Mucosa of rectum (tissue), 2 donors: ENCODE measurements at regions not wholly inside any gene's neighbourhood (a gene's known extent, or its start where the extent isn't known, plus 50 kb on each side); places are given as distances from the start of the nearest gene placed in this dataset.

ENCODE experiments used
- H3K27ac ChIP-seq, 2 donors: one replicate each; pipeline ENCODE4 v1.7.0; 2013; ENCODE audit warnings: inconsistent platforms in 2 of 2, low read depth in 2 of 2, low read length in 2 of 2
- H3K27me3 ChIP-seq, 2 donors: one replicate each; pipeline ENCODE4 v1.7.0; 2013; ENCODE audit warnings: low read length in 2 of 2; ENCODE audit not compliant: control insufficient read depth in 2 of 2, insufficient read depth in 2 of 2
- H3K36me3 ChIP-seq, 2 donors: one replicate each; pipeline ENCODE4 v1.7.0; 2013; ENCODE audit warnings: low read length in 2 of 2; ENCODE audit not compliant: control insufficient read depth in 2 of 2, insufficient read depth in 2 of 2
- H3K4me1 ChIP-seq, 2 donors: one replicate each; pipeline ENCODE4 v1.7.0; 2013; ENCODE audit warnings: low read length in 2 of 2, mild to moderate bottlenecking in 1 of 2; ENCODE audit not compliant: control insufficient read depth in 2 of 2, insufficient read depth in 2 of 2
- H3K4me3 ChIP-seq, 2 donors: one replicate each; pipeline ENCODE4 v1.7.0; 2013; ENCODE audit warnings: low read length in 2 of 2
- H3K9ac ChIP-seq, 2 donors: one replicate each; pipeline ENCODE4 v1.7.0; 2013; ENCODE audit warnings: low read length in 2 of 2, low read depth in 1 of 2, mild to moderate bottlenecking in 1 of 2
- H3K9me3 ChIP-seq, 2 donors: one replicate each; pipeline ENCODE4 v1.7.0; 2013; ENCODE audit warnings: low read length in 2 of 2; ENCODE audit not compliant: control insufficient read depth in 2 of 2
- donor health status: healthy.
- donor health status: Normal muscosa, but diverticular disease.

DNA sequence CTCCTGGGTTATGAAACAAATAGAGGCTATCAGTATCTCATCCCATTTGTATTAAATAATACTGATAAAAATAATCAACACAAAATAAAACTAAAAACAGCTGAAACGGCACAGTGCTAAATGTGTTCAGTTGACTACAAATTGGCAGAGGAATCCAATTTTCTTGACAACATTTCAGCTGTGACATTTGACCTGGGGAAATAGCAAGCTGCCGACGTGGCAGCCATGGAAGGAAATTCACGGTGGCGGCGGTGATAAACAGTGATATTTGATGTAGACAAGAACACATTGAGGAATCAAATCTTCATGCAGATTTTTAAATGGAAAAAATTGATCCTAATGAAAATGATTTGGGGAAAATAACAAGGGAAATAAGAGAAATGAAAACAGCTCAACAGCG is 159.1 kb upstream of the RTL1 start:
- Histone ChIP-seq H3K36me3 (no peaks in the 10 kb centered on the region), H3K27ac (no peak overlapping the region), H3K4me1 (no peaks in the 10 kb centered on the region), H3K9me3 (no peaks in the 10 kb centered on the region), H3K4me3 (no peak overlapping the region), H3K27me3 (no peaks in the 10 kb centered on the region), H3K9ac (no peak overlapping the region)

DNA sequence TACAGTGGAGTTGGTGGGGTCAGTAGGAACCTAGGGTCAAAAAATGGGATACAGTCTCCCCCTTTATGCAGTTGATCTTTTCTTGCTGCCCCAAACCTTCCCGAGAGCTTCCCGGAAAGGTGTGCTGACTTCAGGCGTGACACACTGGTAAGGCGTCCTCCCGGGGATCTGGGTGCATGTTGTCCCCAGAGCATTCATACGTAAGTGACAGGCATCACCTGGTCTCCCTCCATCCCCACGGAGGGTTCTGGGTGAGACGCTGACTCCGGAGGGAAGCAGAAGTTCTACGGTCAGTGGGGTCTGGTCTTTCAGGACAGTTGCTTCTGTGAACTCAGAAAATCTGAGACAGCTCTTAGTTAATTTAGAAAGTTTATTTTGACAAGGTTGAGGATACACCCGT is 159.6 kb upstream of the RTL1 start:
- H3K27me3 ChIP-seq = no peaks in the 10 kb centered on the region
- H3K4me1 ChIP-seq = no peaks in the 10 kb centered on the region
- no peaks in the 10 kb centered on the region for H3K36me3 ChIP-seq
- H3K27ac ChIP-seq = no peak overlapping the region
- no peaks in the 10 kb centered on the region for H3K9me3 ChIP-seq
- H3K9ac ChIP-seq = no peak overlapping the region
- no peak overlapping the region for H3K4me3 ChIP-seq

DNA sequence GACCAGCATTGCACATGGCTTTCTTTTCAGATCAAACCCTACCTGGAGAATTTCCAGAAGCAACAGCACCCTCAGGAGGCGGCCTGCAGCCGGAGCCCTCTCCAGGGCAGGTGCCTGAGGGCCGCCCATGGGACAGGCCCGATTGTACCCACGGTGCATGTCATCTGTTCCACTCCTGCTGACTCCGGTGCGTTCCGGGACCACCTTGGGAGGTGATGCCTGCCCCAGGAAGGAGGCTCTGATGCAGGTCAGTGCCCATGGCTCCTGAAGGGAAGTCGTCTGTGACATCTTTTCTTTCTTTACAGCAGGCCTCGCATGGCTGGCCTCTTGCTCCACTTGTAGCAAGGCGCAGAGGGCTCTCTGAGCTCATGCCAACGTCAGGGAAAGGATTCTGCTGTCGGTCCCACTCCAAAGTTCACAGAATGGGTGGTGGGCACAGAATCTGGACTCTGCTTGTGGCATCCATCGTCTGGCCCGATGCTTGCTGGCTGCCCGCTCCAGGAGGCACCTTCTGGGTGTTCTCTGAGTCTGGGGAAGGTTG is 160.7 kb upstream of the RTL1 start:
- no peaks in the 10 kb centered on the region for H3K4me1 ChIP-seq
- H3K9me3 ChIP-seq = no peaks in the 10 kb centered on the region
- no peaks in the 10 kb centered on the region for H3K27me3 ChIP-seq
- no peaks in the 10 kb centered on the region for H3K36me3 ChIP-seq
- no peak overlapping the region for H3K4me3 ChIP-seq
- no peak overlapping the region for H3K27ac ChIP-seq
- H3K9ac ChIP-seq = no peak overlapping the region

DNA sequence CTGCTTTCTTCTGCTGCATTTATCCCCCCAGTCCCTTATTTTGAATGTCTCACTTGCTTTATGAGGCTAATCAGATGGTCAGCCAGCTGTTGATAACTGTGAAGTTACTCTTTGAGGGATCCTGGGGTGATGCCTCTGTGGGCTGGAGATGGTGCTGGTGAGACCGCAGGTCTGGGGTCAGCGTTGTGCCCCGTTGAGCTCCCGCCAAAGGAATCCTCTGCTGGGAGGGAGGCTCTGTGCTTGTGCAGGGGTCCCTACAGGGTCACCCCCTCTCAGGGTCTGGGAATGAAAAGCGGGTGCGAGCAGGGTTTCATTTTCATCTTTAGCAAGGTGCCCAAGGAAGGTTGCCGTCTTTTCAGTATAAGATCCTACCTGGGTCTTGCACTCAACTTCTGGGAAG is 161.2 kb upstream of the RTL1 start:
- Histone ChIP-seq H3K27ac (no peak overlapping the region), H3K36me3 (no peaks in the 10 kb centered on the region), H3K4me3 (no peak overlapping the region), H3K4me1 (no peaks in the 10 kb centered on the region), H3K27me3 (no peaks in the 10 kb centered on the region), H3K9me3 (no peaks in the 10 kb centered on the region), H3K9ac (no peak overlapping the region)

DNA sequence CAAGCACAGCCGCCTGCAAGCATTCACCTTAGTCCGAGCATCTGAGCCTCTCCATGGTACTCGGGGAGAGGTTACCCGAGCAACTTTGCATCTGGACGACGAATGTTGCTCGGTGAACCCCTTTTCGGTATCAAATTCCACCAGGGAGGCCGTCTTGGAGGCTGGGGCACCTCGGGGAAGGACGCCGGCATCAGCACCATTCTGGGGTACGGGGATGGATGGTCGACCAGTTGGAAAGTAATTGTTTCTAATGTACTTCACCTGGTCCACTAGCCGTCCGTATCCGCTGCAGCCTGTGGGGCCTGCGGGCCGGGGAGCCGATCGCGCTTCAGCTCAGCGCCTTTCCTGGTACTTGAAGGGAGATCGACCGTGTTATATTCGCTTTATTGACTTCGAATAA is 161.7 kb upstream of the RTL1 start:
- H3K9me3 ChIP-seq = no peaks in the 10 kb centered on the region
- H3K4me3 ChIP-seq = no peak overlapping the region
- H3K4me1 ChIP-seq = no peaks in the 10 kb centered on the region
- H3K27me3 ChIP-seq = no peaks in the 10 kb centered on the region
- H3K27ac ChIP-seq = no peak overlapping the region
- H3K36me3 ChIP-seq = no peaks in the 10 kb centered on the region
- H3K9ac ChIP-seq = no peak overlapping the region

DNA sequence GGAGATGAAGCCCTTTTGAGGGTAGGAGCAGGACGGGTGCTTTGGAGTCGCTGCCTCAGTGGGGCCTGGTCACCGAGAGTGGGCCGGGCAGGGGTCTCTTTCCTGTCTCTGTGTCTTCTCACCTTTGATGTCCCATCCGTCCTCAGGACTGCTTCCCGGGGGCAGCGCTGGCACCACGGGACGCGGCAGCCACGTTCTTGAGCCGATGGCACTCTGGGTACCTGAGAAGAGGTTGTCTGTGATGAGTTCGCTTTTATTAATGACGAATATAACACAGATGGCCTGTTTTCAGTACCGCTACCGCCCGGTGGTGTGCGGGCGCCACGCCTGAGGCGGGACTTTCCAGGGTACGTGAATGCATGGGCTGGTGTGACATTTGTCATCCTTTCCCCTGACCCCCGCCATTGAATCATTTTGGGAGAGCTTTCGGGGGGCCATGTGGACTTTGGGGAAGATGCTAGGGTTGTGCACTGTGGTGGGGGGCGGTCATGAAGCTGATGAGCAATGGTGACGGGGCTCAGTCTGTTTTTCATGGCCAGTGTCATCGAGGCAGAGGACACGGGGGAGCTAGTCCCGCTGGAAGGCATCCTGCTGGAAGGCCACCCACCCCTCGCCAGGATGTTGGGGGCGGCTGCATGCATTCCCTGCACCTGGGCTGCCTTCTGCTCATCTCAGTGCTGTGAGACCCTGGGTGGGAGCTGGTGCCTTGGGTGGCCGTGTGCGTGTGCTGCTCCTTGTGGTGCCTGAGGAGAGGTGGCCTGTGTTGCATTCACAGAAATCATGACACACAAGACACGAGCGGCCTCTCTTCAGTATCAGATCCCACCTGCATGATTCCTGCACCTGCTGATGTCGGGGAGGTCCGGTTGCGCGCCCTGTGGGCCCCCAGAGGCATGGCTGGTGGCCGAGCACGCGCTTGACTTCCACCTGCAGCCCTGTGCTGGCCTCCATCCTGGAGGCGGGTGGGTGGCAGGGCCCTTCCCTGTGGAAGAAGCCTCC is 162.5 kb upstream of the RTL1 start:
- Histone ChIP-seq H3K4me3 (no peak overlapping the region), H3K36me3 (no peaks in the 10 kb centered on the region), H3K4me1 (no peaks in the 10 kb centered on the region), H3K27me3 (no peaks in the 10 kb centered on the region), H3K27ac (no peak overlapping the region), H3K9ac (no peak overlapping the region), H3K9me3 (no peaks in the 10 kb centered on the region)

DNA sequence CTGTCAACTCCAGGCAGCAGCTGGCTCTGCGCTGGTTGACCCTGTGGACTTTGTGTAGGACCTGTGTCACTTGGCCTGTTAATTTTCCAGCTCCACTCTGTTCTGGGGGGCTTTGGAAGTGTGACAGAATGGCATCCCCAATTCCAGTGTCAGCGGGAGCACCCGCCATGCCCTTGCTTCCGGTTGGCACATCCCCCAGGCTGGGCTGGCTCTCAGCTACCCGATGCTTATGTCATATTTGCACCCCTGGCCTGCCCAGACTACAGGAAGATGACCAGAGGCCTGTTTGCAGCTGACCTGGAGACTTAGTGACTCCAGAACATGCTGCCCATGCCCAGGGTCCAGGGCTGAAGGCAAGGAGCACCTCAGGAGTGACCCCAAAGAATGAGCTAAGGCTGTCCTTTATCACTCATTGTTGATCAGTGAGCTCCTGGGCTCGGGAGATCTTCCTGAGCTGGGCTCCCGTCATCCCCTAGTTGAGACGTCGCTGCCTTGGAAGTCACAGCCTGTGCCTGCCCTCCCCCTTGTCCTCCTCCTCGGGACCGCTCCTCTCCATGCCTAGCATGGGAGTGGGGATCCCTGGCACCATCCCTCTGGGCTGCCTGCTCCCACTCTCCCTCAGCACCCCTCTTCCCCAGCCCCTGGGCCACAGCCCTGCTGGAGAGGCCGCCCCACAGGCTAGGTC is 163.4 kb upstream of the RTL1 start:
- H3K27ac ChIP-seq = no peak overlapping the region
- no peaks in the 10 kb centered on the region for H3K4me1 ChIP-seq
- no peaks in the 10 kb centered on the region for H3K36me3 ChIP-seq
- H3K9ac ChIP-seq = no peak overlapping the region
- no peaks in the 10 kb centered on the region for H3K27me3 ChIP-seq
- no peaks in the 10 kb centered on the region for H3K9me3 ChIP-seq
- H3K4me3 ChIP-seq = no peak overlapping the region

DNA sequence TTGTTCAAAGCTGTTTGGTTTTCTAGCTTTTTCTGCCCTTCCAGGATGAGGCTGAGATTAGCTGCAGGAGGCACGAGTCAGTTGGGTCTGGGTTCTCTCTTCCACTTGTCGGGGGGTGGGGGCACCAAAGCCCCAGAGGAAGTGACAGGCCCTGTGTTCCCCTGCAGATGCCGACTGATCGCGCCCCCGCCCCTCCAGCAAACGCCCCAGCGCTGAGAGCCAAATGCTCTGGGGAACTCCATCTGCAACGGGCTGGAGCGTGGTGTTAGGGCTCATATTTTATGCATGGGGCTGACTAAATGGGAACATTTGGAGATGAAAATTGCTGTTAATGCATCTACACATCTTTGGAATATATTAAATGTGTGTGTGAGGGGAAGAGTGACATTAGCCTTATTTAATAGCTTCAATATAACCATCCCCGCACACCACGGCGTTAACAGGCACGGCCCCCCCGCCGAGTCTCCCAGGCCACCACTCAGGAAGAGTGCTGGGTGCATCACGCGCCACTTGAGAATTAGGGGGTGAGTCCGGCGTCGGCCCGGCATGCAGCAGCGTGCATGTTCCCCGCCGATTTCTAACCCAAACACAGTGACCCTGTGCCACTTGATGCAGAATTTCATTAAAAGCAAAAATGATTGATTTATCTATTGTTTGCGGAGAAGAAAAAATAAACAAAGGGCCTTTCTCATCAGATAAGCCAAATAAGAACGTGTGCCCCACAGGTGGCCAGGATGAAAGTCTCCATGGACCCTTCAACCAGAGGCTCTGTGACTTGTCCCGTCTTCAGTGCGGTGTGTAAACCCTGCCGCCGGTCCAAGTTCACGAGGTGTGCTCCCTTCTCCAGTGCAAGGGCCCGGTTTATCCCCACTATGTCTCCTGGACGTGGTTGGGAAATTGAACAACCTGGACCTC is 165.0 kb upstream of the RTL1 start:
- Histone ChIP-seq H3K9me3 (no peaks in the 10 kb centered on the region), H3K27me3 (no peaks in the 10 kb centered on the region), H3K36me3 (no peaks in the 10 kb centered on the region), H3K4me1 (peaks cover 0 to 4% of the 10 kb centered on the region in 2 donors), H3K27ac (no peak overlapping the region), H3K9ac (no peak overlapping the region), H3K4me3 (no peak overlapping the region)

DNA sequence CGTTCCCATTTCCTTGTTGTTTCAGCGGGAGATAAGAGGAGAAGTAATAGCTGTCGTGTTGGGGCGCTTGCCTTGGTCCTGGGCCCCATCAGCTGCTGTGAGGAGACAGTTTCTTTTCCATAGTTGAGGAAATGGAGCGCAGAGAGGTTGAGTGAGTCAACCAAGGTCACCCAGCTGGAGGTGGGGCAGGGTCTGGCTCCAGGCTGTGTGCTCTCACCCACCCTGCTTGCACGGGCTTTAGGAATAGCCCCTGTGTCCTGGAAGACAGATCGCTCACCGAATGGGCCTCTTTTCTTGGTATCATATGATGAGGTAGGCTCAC is 165.7 kb upstream of the RTL1 start:
- Histone ChIP-seq H3K4me1 (peaks cover 0 to 4% of the 10 kb centered on the region in 2 donors), H3K4me3 (no peak overlapping the region), H3K9ac (no peak overlapping the region), H3K9me3 (no peaks in the 10 kb centered on the region), H3K27ac (no peak overlapping the region), H3K27me3 (peaks cover 0 to 2% of the 10 kb centered on the region in 2 donors), H3K36me3 (no peaks in the 10 kb centered on the region)
